ENCODE measurements at regions not wholly inside any gene's neighbourhood (a gene's known extent, or its start where the extent isn't known, plus 50 kb on each side); places are given as distances from the start of the nearest gene placed in this dataset.

GRCh38 chr18:56245866-56246580 is 392.4 kb downstream of the TXNL1 start:
- TF ChIP-seq POLR2A (IDR thresholded peaks at IDR 0.05) (no peak), CTCF (IDR thresholded peaks at IDR 0.05) (no peak)
